Type B pancreatic cell (in vitro differentiated cells): ENCODE measurements at regions not wholly inside any gene's neighbourhood (a gene's known extent, or its start where the extent isn't known, plus 50 kb on each side); places are given as distances from the start of the nearest gene placed in this dataset.

Experiments used
- DNase-seq: peaks from one replicate; pipeline ENCODE4 v3.0.0; 2021; ENCODE audit warnings: mixed read lengths; ENCODE audit not compliant: unreplicated experiment; ENCODE audit errors: extremely low spot score
- H3K27ac Mint-ChIP-seq: 2 replicates; pipeline ENCODE4 v1.8.0; 2021; ENCODE audit warnings: mild to moderate bottlenecking, mixed read lengths
- H3K27me3 Mint-ChIP-seq: 2 replicates; pipeline ENCODE4 v1.8.0; 2021; ENCODE audit warnings: mixed read lengths
- H3K36me3 Mint-ChIP-seq: 2 replicates; pipeline ENCODE4 v1.8.0; 2021; ENCODE audit warnings: mixed read lengths
- H3K4me1 Mint-ChIP-seq: one replicate; pipeline ENCODE4 v1.8.0; 2021; ENCODE audit warnings: mixed read lengths; ENCODE audit not compliant: unreplicated experiment
- H3K4me3 Mint-ChIP-seq: 2 replicates; pipeline ENCODE4 v1.8.0; 2021; ENCODE audit warnings: mild to moderate bottlenecking, mixed read lengths
- H3K9me3 Mint-ChIP-seq: 2 replicates; pipeline ENCODE4 v1.8.0; 2021; ENCODE audit warnings: mixed read lengths
- CTCF ChIP-seq: fragments of 200-600 bp; sonication (generic); conservative IDR thresholded peaks from 2 replicates; pipeline ENCODE4 v1.5.0; 2021; ENCODE audit warnings: antibody characterized with exemption, mild to moderate bottlenecking

- H3K9me3 Mint-ChIP-seq: no peaks in the 10 kb centered on the region
- H3K27me3 Mint-ChIP-seq: peaks cover under 1% of the 10 kb centered on the region
- no peak for DNase-seq
- H3K4me3 Mint-ChIP-seq: no peak overlapping the region
- no peaks in the 10 kb centered on the region for H3K36me3 Mint-ChIP-seq
- TF ChIP-seq CTCF: no peak
- no peaks in the 10 kb centered on the region for H3K4me1 Mint-ChIP-seq
- H3K27ac Mint-ChIP-seq: no peak overlapping the region
Measured at GRCh38 chr20:54415967-54416366, 59.4 kb upstream of the DOK5 start.

- no peaks in the 10 kb centered on the region for H3K4me1 Mint-ChIP-seq
- TF ChIP-seq CTCF: no peak
- no peaks in the 10 kb centered on the region for H3K9me3 Mint-ChIP-seq
- H3K4me3 Mint-ChIP-seq: no peak overlapping the region
- H3K27me3 Mint-ChIP-seq: no peaks in the 10 kb centered on the region
- H3K27ac Mint-ChIP-seq: no peak overlapping the region
- no peaks in the 10 kb centered on the region for H3K36me3 Mint-ChIP-seq
- DNase-seq: no peak
Measured at GRCh38 chr20:54416770-54417169, 58.6 kb upstream of the DOK5 start.

GRCh38 chr20:54419531-54419930 is 55.9 kb upstream of the DOK5 start:
- Mint-ChIP-seq H3K4me3 (no peak overlapping the region), H3K27ac (no peak overlapping the region), H3K4me1 (no peaks in the 10 kb centered on the region), H3K36me3 (no peaks in the 10 kb centered on the region), H3K27me3 (no peaks in the 10 kb centered on the region), H3K9me3 (no peaks in the 10 kb centered on the region)
- no peak for TF ChIP-seq CTCF
- DNase-seq: no peak
